SW 1271 (cell line): ENCODE measurements at regions not wholly inside any gene's neighbourhood (a gene's known extent, or its start where the extent isn't known, plus 50 kb on each side); places are given as distances from the start of the nearest gene placed in this dataset.

Source experiments
- DNase-seq, 2 experiments: peaks; one replicate each; lab custom pipeline; 2025; lab: John Stamatoyannopoulos, UW

DNA sequence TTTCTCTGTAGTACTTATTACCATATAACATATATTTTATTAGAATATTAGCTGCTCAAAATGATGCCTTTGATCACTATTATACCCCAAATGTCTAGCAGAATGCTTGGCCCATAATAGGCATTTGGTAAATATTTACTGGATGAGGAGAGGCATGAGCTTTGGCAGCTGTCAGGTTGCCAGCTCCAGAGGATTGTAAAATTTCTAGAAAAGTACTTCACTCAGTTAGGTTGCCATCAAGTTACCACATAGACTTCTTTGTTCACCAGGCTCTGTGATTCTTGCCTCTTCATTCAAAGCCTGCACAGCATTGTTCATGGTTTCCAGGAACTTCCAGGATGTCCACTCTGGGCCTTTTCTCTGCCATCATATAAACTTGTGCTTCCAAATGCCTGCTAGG is 582.8 kb downstream of the PDCD6IP start:
- DNase-seq, result no peak

DNA sequence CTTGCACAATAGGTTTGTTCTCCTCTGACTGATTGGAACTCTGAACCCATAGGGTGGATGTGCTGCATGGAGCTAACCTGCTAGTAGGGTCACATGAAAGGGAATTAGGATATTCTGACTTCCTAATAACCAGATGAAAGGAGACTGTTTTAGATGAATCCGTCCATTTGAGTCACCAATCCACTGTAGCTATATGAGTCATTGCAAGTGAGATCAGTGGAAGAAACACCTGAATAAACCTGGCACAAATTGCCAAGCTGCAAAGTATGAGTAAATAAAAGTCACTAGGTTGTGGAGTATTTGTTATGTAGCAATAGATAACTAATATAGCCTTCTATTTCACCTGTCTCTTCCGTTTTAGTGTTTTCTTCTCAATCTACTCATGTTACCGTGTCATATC is 584.4 kb downstream of the PDCD6IP start:
- no peak for DNase-seq

DNA sequence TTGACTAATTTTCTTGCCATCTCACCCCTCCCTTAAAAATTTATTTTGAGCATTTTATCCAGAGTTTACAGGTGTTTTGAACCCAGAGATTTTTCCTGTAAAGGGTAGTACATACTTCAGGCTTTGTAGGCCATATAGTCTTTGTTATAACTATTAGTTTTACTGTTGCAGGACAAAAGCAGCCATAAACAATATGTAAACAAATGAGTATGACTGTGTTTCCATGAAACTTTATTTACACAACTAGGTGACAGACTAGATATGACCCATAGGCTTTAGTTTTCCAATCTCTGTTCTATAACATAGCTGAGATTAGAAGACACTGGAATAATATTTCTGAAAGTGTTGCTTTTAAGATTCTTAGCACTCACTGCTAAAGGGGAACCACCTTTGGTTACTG is 587.9 kb downstream of the PDCD6IP start:
- DNase-seq, result no peak

DNA sequence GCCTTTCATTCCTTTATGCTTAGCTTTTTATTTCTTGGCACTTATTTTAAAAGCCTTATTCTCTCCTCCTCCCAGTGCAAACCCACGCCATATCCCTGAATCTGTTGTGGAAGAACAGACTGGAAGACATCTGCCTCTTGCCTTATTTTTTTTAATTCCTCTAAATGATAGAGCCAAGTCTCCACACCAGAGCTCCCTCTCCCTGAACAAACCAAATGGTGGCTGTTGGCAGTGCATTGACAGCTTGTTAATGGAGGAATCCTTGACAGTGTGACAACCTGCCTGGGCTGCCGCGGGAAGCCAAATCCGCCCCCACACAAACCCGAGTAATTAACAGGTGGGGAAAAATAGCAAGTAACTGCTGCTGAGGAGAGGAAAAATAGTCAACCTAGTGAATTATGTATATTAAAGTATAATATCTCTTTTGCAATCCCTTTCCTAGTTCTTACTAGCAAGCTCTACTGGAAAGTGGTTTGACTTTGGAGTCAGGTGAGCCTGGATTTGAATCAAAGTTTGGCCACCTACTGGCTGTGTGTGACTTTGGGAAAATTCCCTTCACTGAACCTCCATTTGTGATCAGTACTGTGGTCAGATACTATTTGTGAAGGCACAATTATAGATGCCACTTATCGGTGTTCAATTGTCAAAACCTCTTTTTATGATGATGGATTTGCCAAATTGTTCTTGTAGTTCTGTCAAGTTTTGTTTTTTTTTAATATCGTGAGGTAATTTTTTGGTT is 589.6 kb downstream of the PDCD6IP start:
- no peak for DNase-seq

DNA sequence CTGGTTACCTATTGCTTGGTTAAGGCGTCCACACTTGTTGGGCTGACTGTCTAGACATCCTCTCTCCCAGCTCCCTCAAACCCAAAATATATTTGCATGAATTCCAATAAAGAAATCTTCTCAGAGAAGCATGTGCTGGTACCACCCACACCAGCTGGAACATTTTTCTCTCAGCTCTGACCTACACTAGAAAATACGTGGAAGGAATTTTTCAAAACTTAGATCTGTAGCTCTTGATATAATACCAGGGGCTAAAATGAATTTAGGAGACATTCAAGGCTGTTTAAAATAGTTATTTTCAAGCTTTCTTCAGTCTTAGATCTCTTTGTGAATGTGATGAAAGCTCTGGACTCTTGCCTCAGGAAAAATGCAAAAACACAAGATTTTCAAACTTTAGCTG is 590.4 kb downstream of the PDCD6IP start:
- DNase-seq, result no peak

DNA sequence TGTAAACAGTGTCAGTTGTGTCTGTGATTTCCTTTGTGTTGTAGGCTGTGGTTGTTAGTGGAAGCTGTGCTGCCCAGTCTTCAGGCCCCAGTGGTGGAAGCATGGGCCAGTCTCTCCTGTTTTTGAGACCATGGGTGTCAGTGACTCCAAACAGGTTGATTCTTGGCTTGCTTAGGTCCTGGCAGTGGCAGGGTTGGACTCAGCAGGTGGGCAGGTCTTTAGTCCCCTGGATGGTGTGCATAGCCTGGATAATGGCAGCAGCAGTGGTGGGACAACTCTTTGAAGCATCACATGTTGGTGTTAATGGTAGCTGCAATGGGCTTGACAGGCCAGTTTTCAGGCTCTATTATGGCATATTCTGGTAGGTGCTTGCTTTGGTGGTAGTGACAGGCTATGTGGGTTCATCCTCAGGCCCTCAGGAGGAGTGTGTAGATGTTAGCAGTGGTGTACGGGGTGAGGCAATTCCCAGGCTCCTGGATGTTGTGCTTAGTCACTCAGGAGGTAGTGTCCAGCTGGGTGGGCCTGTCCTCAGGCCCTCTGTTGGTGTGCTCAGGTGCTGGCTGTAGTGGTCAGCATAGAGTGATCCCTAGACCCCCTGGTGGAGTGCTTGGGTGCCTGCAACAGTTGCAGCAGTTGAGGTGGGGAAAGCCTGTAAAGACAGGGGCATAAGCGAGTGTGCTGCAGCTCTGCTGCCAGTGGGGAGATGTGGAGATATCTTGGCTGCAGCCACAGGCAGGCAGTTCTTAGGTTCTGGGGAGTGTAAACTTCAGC is 596.7 kb downstream of the PDCD6IP start:
- DNase-seq, result no peak

DNA sequence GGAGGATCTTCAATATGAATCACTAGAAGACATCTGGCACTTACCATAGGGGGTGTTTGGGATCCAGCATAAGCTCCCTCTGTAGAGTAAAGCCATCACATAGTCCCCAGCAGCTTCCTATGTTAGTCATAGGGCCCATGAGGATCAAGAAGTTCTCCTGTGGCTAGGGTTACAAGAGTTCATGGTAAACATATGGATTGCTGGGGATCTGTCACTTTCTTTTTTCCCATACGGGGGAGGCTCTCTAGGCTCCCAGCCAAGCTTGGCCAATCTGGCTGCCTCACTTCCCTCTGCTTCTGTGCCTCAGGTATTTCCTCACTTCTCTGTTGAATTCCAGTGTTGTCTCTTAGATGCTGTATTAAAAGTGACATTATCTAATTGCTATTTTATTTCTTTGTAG is 597.9 kb downstream of the PDCD6IP start:
- DNase-seq, result no peak

DNA sequence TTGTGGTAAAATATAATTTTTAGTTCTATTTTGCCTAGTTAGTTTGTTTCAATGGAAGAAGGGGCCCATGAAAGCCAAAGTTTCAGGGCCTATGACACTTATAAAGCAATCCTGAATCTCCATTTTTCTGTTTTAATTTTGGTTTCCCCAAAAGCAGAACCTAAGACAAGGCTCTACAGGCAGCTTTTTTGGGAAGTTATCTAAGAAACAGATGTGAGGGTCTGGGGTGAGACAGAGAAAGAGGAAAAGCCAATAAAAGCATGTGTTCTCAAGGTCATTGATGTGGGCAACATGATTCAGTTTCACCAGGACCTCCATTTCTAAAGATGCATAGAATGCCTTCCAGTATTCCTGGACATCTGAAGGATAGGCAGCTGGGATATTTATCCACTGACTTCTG is 598.5 kb downstream of the PDCD6IP start:
- no peak for DNase-seq

DNA sequence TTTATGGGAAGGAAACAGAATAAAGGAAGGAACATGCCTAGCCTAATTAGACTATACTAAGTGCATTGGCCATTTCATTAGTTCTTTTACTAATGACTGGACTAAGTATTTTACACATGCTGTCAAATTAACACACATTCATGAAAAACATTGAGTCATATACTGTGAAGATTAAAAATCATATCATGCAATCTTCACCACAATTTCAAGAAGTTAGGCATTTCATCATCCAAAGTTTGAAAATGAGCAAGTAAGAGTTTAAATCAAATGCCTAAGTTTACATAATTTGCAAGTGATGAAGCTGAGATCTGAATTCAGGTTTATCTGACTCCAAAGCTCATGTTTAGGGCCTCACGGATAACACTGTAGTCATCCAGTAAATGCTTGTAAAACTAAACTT is 601.0 kb downstream of the PDCD6IP start:
- no peak for DNase-seq

DNA sequence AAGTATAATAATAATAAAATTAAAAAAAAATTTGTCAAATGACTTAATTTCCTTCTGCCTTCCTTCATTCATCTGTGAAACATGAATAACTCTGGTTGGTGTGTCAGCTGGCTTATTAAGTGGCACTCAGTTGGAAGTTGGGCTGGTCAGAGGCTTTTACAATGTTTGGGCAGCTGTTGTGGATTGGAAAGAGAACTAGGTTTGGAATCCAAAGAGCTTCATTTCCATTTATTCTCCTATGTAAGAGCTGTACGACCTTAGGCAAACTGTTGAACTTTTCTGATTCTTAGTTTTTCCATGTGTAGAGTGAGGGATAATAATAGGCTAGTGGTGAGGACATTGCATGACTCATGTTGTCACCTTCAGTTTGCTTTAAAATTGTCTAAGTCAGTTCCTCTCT is 606.7 kb downstream of the PDCD6IP start:
- no peak for DNase-seq

DNA sequence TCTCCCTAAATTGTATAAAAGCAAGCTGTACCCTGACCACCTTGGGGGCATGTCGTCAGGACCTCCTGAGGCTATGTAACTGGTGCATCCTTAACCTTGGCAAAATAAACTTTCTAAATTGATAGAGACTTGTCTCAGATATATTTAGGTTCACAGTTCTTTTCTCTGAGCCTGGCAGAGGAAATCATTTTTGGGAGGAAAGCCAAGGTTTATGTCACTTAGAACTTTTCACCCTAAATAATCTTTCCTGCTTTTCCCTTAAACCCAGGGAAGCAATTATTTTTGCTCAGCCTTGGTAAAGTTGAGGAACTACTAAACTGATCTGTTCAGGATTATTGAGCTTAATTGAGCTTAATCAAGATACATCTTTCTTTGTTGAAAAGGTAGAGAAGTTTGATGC is 608.9 kb downstream of the PDCD6IP start:
- DNase-seq, result no peak

DNA sequence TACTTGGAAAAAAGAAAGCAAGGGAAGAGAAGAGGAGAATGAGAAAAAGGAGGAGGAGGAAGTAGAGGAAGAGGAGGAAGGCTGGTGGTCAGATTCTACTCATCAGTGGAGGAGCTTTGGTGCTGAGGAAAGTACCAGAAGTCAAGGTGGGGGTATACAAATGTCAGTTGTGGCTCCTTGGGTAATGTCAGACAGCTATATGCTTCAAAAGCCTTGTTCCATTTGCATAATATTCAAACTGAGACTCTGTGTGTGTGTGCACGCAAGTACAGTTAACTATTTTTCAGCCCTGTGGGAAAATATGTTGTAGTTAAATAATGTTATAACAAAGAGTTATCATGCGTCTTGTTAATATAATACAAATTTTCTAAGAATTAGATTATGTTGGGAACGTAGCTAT is 609.7 kb downstream of the PDCD6IP start:
- DNase-seq, result no peak

DNA sequence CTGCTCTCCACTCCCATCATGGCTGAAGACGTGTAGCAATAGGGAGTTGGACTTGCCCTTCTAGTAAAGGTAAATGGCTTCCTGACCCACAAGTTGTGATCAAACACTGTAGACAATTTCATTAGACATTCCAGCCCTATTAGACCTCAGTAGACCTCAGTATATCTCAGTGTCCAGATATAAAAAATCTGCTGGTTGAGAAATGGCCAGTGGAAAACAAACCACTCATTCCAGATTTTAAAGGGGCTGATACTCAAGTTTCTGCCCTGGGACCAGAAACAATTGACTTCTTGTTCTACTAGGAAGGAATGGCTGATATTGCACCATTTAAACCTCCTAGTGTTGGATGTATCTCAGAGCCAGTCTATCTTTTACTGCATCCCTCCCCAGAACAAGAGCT is 613.2 kb downstream of the PDCD6IP start:
- DNase-seq, result no peak

DNA sequence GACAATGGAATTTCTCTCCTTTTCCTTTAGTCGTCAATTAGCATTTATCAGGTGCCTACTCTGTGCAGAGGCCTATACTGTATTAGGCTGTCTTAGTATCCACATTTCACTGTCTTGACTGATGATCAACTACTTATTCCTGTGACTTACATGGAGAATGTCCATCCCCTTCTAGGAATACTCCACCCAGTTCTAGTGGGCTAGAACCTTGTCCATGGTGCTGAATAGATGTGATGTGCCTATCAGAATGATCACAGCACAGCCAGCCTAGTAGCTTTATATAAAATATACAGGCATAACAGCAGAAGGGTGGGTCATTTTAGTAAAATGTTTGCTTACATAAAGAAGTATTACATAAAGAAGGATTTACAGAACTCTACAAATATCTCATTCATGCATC is 621.4 kb downstream of the PDCD6IP start:
- DNase-seq, result no peak

DNA sequence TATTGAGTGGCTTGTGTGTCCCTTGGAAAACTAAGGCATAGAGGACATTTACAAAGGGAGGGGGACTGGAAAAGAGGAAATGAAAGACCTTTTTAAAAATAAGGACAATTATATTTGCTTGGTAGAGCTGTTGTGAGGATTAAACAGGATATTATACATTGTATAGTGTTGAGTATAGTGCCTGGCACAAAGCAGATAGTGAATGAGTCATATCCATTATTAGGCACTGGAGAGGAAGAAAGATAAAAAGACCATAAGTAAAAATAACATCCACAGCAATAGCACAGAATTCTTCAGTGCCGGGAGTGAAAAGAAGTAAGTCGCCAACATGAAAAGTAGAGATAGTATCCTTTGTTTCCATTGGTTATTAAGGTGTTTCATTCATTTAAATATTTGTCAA is 623.3 kb downstream of the PDCD6IP start:
- no peak for DNase-seq

DNA sequence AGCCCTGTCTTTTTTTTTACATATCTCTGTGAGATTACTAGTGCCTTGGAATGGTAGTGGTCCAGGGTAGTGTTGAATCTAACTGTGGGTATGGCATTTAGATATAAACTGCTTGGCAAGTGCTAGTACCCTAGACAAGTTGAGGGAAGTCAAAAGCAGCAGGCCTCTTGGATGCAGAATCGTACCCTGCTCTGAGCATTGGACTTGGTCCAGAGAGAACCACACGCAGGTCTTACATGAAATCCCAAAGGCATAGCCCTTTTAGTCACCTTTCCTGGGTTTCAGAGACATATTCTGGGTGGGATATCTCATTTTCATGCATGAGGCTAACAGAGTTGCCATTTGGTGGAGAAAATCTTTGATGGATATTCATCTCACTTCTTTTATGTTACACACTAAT is 641.4 kb downstream of the PDCD6IP start:
- DNase-seq, result no peak

DNA sequence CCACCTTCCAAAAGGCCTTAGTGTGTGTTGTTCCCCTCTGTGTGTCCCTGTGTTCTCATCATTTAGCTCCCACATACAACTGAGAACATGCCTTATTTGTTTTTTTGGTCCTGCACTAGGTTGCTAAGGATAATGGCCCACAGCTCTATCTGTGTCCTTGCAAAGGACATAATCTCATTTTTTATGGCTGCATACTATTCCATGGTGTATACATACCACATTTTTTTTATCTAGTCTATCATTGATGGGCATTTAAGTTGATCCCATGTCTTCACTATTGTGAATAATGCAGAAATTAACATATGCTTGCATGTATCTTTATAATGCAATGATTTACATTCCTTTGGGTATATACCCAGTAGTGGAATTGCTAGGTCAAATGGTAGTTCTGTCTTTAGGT is 645.7 kb downstream of the PDCD6IP start:
- no peak for DNase-seq

DNA sequence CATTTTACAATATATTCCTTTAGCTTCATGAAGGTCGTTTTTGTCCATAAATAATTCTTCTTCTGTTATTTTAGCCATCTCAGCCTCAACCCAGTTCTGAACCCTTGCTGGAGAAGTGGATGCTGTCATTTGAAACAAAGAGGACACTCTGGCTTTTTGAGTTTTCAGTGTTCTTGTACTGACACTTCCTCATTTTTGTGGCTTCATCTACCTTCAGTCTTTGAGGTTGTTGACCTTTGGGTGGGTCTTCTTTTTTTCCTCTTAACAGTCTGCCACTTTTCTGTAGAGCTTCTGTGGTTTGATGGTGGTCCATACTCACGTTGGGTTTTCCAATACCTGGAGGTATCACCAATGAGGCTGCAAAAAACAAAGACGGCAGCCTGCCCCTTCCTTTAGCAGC is 650.9 kb downstream of the PDCD6IP start:
- DNase-seq, result no peak

DNA sequence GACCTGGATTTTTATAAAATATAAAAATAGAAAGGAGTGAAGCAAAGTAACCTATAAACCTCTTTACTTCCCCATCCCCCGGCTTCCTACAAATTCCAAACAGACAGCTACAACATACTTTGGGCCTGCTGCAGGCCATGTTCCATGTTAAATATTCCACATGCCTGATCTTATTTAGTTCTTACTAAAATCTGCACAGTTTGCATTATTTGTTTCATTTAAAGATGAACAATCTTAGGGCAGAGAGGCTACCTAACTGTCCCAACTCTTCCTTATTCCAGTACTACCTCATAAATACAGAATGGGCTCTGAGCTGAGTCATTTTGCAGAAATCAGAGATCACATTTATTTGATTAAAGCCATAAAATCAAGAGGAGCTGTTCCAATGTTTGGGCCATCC is 665.0 kb downstream of the PDCD6IP start:
- DNase-seq, result no peak

DNA sequence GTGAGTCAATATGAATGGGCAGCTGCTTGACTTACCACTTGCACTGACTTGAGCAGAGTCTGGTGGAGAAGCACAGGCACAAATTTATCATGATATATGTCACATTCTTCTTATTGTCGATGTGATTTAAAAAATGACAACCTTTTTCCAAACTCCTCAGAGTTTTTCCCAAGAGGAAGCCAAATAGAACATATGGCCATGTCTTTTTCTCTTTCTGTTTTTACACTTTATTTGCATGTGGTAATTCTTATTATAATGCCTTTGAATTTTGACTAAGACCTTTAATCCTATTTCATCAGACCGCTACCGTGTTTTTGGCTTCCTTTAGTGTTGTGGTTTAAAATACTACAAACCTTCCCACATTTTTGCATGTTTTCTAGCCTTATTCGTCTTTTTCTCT is 666.2 kb downstream of the PDCD6IP start:
- no peak for DNase-seq

DNA sequence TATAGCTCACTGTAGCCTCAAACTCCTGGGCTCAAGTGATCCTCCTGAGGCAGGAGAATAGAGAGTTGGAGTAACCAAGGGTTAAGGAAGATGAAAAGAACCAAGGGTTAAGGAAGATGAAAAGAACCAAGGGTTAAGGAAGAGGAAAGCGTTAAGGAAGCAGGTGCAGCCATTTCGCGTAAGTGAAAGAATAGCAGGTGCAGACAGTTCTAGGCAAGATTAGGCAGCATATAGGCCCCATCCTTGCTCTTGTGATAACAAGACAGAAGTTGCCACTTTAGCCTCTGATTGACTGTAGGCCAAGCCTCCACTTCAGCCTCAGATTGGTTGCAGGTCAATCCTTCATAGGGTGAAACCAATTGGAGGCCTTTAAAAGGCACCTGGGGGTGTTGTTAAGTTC is 677.4 kb downstream of the PDCD6IP start:
- DNase-seq, result no peak

DNA sequence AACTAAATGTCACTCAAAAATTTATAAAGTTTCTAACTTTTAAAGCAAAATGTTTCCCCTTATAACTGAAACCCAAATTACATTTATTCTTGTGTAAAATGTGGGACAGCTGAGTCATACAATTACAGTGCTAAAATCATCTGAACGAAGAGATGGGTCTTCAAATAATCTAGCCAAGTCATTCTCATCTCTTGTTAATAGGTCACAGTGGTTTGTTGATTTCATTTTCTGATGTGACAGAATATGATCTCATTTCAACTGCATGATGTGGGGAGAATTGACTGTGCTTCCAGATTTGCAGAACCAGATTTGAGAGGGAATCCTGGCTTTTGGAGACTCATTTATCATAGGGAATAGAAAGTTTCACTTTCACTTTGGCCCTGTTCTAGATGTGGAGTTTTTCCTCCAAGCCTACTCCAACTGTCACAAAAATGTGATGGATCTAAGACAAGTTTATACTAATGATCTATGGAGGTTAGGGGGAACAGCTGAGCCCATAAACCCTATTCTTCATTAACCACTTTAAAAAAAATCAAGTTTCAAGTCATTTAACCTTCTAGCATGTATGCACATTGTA is 685.0 kb downstream of the PDCD6IP start:
- no peak for DNase-seq

DNA sequence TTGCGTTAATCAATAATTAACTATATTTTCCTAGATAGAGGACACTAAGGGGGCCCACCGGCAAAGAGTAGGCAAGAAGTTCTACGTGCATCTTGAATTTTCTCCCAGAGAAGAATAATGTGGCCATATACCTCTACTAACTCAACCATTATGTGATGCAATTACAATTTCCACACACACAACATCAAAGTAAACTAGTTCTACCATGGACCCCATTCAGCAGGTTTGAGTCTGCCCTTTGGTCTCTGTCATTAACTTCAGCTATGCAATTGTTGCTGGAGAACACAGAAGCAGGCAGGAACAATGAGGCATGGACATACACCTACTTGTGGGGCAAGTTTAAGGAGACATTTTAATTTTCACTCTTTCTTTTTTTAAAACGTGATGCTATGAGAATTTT is 705.9 kb downstream of the PDCD6IP start:
- no peak for DNase-seq

DNA sequence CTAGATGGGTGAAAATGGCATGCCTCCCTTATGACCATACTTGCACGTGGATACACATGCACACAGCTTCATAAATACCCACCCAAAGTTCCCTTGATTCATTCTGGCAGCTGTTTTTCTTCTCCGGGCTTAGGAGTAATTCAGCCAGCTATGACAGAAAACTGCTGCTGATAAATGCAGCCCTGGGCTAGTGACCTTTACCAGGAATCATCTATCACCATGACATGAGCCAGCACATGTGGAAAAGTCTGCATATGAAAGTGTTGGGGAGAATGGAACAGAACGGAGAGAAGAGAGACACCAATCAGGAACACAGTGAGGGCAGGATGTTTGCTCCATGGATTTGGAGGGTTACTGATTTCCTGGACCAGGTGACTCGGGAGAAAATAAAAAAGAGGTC is 706.3 kb downstream of the PDCD6IP start:
- no peak for DNase-seq
